Mesodermal cell (in vitro differentiated cells): ENCODE measurements at regions not wholly inside any gene's neighbourhood (a gene's known extent, or its start where the extent isn't known, plus 50 kb on each side); places are given as distances from the start of the nearest gene placed in this dataset.

ENCODE experiments used
- H3K27ac ChIP-seq: 2 replicates; pipeline ENCODE4 v1.7.0; 2013; ENCODE audit warnings: mild to moderate bottlenecking, low read depth, low read length, moderate library complexity; ENCODE audit not compliant: severe bottlenecking
- H3K36me3 ChIP-seq: 2 replicates; pipeline ENCODE4 v1.7.1; 2013; ENCODE audit warnings: mild to moderate bottlenecking, low read length, moderate library complexity; ENCODE audit not compliant: control insufficient read depth, insufficient read depth
- H3K4me1 ChIP-seq: one replicate; pipeline ENCODE4 v1.7.1; 2013; ENCODE audit warnings: mild to moderate bottlenecking, low read length; ENCODE audit not compliant: insufficient read depth, control insufficient read depth, poor library complexity, severe bottlenecking
- H3K4me3 ChIP-seq: 2 replicates; pipeline ENCODE4 v1.7.0; 2013; ENCODE audit warnings: low read length, control low read depth, mild to moderate bottlenecking; ENCODE audit not compliant: insufficient read depth, poor library complexity, severe bottlenecking; ENCODE audit errors: extremely low read depth
- H3K9me3 ChIP-seq: 2 replicates; pipeline ENCODE4 v1.7.1; 2013; ENCODE audit warnings: mild to moderate bottlenecking, low read length, moderate library complexity; ENCODE audit not compliant: control insufficient read depth
- WGBS, 2 experiments: methylation state at CpG; one replicate each; pipeline ENCODE4 v1.1.5; 2013; ENCODE audit warnings: missing lambda C conversion rate in 2 of 2; ENCODE audit not compliant: insufficient coverage in 2 of 2; 5-methylcytosine and 5-hydroxymethylcytosine counted together

DNA sequence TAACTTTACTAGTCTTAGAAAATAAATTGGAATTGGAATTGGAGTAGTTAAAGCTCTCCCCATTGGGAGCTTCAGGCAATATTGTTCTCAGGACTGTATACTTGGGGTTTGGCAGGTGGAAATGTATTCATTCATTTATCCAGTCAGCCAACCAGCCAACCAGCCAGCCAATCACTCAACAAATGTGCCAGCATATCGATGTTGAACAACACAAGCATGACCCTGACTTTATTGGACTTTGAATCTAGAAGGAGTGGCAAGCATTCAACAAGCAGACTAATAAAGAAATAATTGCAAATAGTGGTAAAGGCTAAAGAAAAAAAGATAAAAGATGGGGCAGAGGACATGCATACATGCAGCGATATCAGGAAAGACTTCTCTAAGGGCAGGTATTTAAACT lies 55.5 kb upstream of the ZC3H11B start:
- Histone ChIP-seq H3K27ac (no peak overlapping the region), H3K4me3 (no peak overlapping the region), H3K9me3 (no peaks in the 10 kb centered on the region), H3K4me1 (no peaks in the 10 kb centered on the region), H3K36me3 (no peaks in the 10 kb centered on the region)
- WGBS, 2 experiments = 95 to 100% methylated on average over 1 of the region's 2 CpGs

DNA sequence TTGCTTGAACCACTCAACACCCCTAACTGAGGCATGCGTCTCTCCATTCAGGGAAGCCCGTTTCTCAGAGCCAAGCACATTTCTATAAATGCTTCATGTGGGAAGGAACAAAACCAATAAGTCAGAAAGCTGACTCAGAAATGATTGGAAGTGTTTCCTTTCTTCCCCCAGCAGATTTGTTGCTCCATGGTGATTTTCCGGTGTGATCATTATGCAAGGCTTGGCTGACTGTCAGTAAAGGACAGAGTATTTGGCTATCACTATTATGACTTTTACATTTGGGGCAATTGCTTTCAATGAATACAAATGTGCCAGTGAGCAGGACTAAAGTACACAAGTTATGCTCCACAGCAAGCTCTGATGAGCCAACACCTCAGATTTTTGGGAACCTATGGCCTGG lies 53.3 kb upstream of the ZC3H11B start:
- H3K4me1 ChIP-seq = peaks cover 10% of the 10 kb centered on the region
- no peak overlapping the region for H3K4me3 ChIP-seq
- 100% methylated on average over 1 of the region's 3 CpGs; no CpG with 5 or more reads in 1 of the 2 experiments for WGBS, 2 experiments
- no peaks in the 10 kb centered on the region for H3K36me3 ChIP-seq
- H3K27ac ChIP-seq = no peak overlapping the region
- no peaks in the 10 kb centered on the region for H3K9me3 ChIP-seq

DNA sequence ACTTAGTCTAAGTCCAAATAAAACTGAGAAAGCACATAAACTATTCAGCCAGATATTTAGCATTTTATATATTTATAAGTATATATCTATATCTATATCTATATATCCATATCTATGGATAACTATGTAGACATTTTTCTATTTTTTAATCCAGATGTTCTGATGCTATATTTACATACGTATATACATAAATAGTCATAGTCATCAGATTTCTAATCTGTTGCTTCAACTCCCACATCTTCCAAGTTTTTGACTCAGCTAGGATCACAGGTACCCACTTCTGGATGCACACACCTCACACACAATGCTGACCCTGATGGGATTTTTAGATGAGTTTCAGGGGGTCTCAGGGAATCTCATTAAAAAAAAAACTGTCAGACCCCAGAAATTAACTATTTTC lies 52.2 kb upstream of the ZC3H11B start:
- Histone ChIP-seq H3K4me1 (peaks cover 20% of the 10 kb centered on the region), H3K4me3 (no peak overlapping the region), H3K36me3 (no peaks in the 10 kb centered on the region), H3K9me3 (no peaks in the 10 kb centered on the region), H3K27ac (no peak overlapping the region)
- no CpG with 5 or more reads among the region's 1 CpG for WGBS, 2 experiments

DNA sequence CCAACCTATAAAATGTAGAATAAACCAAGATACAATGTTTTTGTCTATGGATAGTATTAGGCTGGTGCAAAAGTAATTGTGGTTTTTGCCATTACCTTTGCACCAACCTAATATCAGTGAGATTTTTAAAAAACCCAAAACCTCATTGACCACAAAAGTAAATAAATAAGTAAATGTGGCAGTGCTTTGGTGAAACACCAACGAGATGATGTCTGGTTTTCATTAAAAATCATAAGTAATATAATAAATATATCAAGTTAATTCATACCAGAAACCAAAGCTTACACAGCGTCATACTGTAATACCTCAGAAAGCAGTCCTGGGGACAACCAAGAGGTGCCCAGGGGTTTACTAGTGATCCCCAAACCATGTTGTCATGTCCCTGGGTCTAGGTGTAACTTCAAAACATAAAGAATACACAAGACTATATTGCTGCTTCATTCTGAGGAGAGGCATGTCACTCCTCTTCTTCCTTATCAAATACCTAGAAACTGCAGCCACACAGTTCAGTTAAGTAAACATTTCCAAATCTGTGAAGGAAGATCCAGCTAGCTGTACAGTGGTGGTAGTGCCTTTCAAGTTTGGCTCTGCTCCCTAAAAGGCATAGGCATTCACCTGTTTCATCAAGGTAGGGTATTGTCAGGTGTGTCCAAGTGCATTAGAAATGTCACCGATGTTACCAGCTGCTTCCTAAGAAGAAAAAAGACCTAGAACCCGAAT lies 51.6 kb upstream of the ZC3H11B start:
- Histone ChIP-seq H3K4me3 (no peak overlapping the region), H3K9me3 (no peaks in the 10 kb centered on the region), H3K27ac (no peak overlapping the region), H3K4me1 (peaks cover 26% of the 10 kb centered on the region), H3K36me3 (no peaks in the 10 kb centered on the region)
- 100% methylated on average over 1 of the region's 4 CpGs; no CpG with 5 or more reads in 1 of the 2 experiments for WGBS, 2 experiments
